CD14-positive monocyte (primary cell): ENCODE measurements at regions not wholly inside any gene's neighbourhood (a gene's known extent, or its start where the extent isn't known, plus 50 kb on each side); places are given as distances from the start of the nearest gene placed in this dataset.

Experiments
- DNase-seq, 3 donors: peaks; one replicate each; pipeline ENCODE4 v3.0.0-alpha.2; 2011 to 2022
- H2AFZ ChIP-seq: 2 replicates; pipeline ENCODE4 v1.6.0; 2012; ENCODE audit warnings: mild to moderate bottlenecking, low read depth, low read length, inconsistent platforms; ENCODE audit not compliant: insufficient read depth, poor library complexity, severe bottlenecking
- H3K27ac ChIP-seq, 2 donors: 1 replicate in 1 of 2; 2 replicates in 1 of 2; pipeline ENCODE4 v1.5.1; 2012 to 2013; ENCODE audit warnings: low read length in 2 of 2, control low read depth in 1 of 2, inconsistent platforms in 1 of 2, low read depth in 1 of 2, mild to moderate bottlenecking in 1 of 2
- H3K27me3 ChIP-seq, 2 donors: one replicate each; pipeline versions ENCODE4 v1.6.0 to v1.6.1; 2011 to 2013; ENCODE audit warnings: low read length in 2 of 2; ENCODE audit not compliant: control insufficient read depth in 2 of 2, insufficient read depth in 2 of 2
- H3K36me3 ChIP-seq, 2 donors: replicated peaks in 1 of 2; 1 replicate in 1 of 2; 2 replicates in 1 of 2; pipeline versions ENCODE4 v1.5.1 to v1.6.1; 2012 to 2013; ENCODE audit warnings: low read length in 2 of 2, control low read depth in 1 of 2, inconsistent platforms in 1 of 2, mild to moderate bottlenecking in 1 of 2; ENCODE audit not compliant: insufficient read depth in 2 of 2, control insufficient read depth in 1 of 2
- H3K4me1 ChIP-seq, 2 donors: 1 replicate in 1 of 2; 2 replicates in 1 of 2; pipeline versions ENCODE4 v1.5.1 to v1.6.1; 2012 to 2013; ENCODE audit warnings: low read length in 2 of 2, control low read depth in 1 of 2, inconsistent platforms in 1 of 2, mild to moderate bottlenecking in 1 of 2, moderate library complexity in 1 of 2; ENCODE audit not compliant: insufficient read depth in 2 of 2, control insufficient read depth in 1 of 2
- H3K4me2 ChIP-seq: replicated peaks from 2 replicates; pipeline ENCODE3; 2012; ENCODE audit warnings: low read length, moderate library complexity, mild to moderate bottlenecking; ENCODE audit not compliant: poor library complexity, severe bottlenecking; ENCODE audit errors: extremely low read depth
- H3K4me3 ChIP-seq, 3 experiments: fragments of 200-600 bp in 1 of 3; sonication (generic) in 1 of 3; replicated peaks in 1 of 3; 1 replicate in 2 of 3; 2 replicates in 1 of 3; pipeline ENCODE4 v1.5.1; 2011 to 2013; ENCODE audit warnings: low read length in 3 of 3, mild to moderate bottlenecking in 3 of 3, control low read depth in 2 of 3, low read depth in 2 of 3, inconsistent platforms in 1 of 3, moderate library complexity in 1 of 3
- H3K79me2 ChIP-seq: 2 replicates; pipeline ENCODE4 v1.6.0; 2012; ENCODE audit warnings: mild to moderate bottlenecking, control low read depth, inconsistent platforms, low read length, moderate library complexity; ENCODE audit not compliant: insufficient read depth
- H3K9ac ChIP-seq: 2 replicates; pipeline ENCODE4 v1.6.0; 2017; ENCODE audit warnings: low read length, mild to moderate bottlenecking; ENCODE audit not compliant: insufficient read depth, poor library complexity, severe bottlenecking
- H3K9me3 ChIP-seq, 2 donors: replicated peaks in 1 of 2; 1 replicate in 1 of 2; 2 replicates in 1 of 2; pipeline versions ENCODE4 v1.5.1 to v1.6.1; 2012 to 2013; ENCODE audit warnings: low read length in 2 of 2, control low read depth in 1 of 2; ENCODE audit not compliant: control insufficient read depth in 1 of 2, insufficient read depth in 1 of 2
- H4K20me1 ChIP-seq: 2 replicates; pipeline ENCODE4 v1.6.0; 2012; ENCODE audit warnings: mild to moderate bottlenecking, low read length, control low read depth, moderate library complexity; ENCODE audit not compliant: insufficient read depth
- H3K27ac Mint-ChIP-seq, 7 donors: one replicate each; pipeline ENCODE4 v1.8.0; 2020; ENCODE audit warnings: mild to moderate bottlenecking in 7 of 7, mixed read lengths in 7 of 7, moderate library complexity in 6 of 7, inconsistent platforms in 2 of 7
- H3K27me3 Mint-ChIP-seq, 3 donors: one replicate each; pipeline ENCODE4 v1.8.0; 2021 to 2022; ENCODE audit warnings: low read depth in 3 of 3, mild to moderate bottlenecking in 3 of 3, mixed read lengths in 3 of 3, moderate library complexity in 3 of 3, inconsistent platforms in 1 of 3
- H3K36me3 Mint-ChIP-seq, 2 donors: one replicate each; pipeline ENCODE4 v1.8.0; 2020; ENCODE audit warnings: mixed read lengths in 2 of 2, inconsistent platforms in 1 of 2, mild to moderate bottlenecking in 1 of 2
- H3K4me1 Mint-ChIP-seq: one replicate; pipeline ENCODE4 v1.8.0; 2020; ENCODE audit warnings: mild to moderate bottlenecking, mixed read lengths
- H3K4me3 Mint-ChIP-seq, 2 donors: one replicate each; pipeline ENCODE4 v1.8.0; 2020; ENCODE audit warnings: mild to moderate bottlenecking in 2 of 2, mixed read lengths in 2 of 2, moderate library complexity in 1 of 2
- H3K9me3 Mint-ChIP-seq, 7 donors: one replicate each; pipeline ENCODE4 v1.8.0; 2020 to 2022; ENCODE audit warnings: mixed read lengths in 7 of 7, mild to moderate bottlenecking in 6 of 7, moderate library complexity in 6 of 7, inconsistent platforms in 2 of 7
- CTCF ChIP-seq: fragments of 200-600 bp; IDR thresholded peaks from one replicate; pipeline ENCODE4 v1.8.0; 2022; ENCODE audit warnings: antibody characterized with exemption, mild to moderate bottlenecking
- WGBS: methylation state at CpG from one replicate; pipeline ENCODE4 v1.1.5; 2013; ENCODE audit warnings: missing lambda C conversion rate; ENCODE audit not compliant: insufficient coverage; 5-methylcytosine and 5-hydroxymethylcytosine counted together
- intact Hi-C, 2 donors: fragments of 100-400 bp; cut with micrococcal nuclease; formaldehyde crosslinking; loops; one replicate each; pipeline versions ENCODE4 v1.15.0 to v1.15.1; 2023

- no peaks in the 10 kb centered on the region for H4K20me1 ChIP-seq
- intact Hi-C loops: no loop called here
- H3K4me2 ChIP-seq: no peak overlapping the region
Measured at GRCh38 chr11:82003024-82003423, 730.6 kb downstream of the FAM181B start.

GRCh38 chr11:81995889-81996288 lies 737.8 kb downstream of the FAM181B start:
- peaks cover 4 to 14% of the 10 kb centered on the region in 2 donors for H3K9me3 ChIP-seq
- no peak overlapping the region for H3K27ac ChIP-seq
- Mint-ChIP-seq H3K9me3 (peaks cover 0 to 17% (median 2%) of the 10 kb centered on the region in 7 donors), H3K36me3 (no peaks in the 10 kb centered on the region), H3K4me3 (no peak overlapping the region), H3K27ac (no peak overlapping the region), H3K27me3 (no peaks in the 10 kb centered on the region), H3K4me1 (no peaks in the 10 kb centered on the region)
- H3K36me3 ChIP-seq: no peaks in the 10 kb centered on the region
- no peak overlapping the region for H3K4me2 ChIP-seq
- H2AFZ ChIP-seq: no peak overlapping the region
- H3K9ac ChIP-seq: no peak overlapping the region
- no peaks in the 10 kb centered on the region for H3K27me3 ChIP-seq
- DNase-seq: no peak
- no peak for TF ChIP-seq CTCF
- no peaks in the 10 kb centered on the region for H3K79me2 ChIP-seq
- no peak overlapping the region for H3K4me3 ChIP-seq
- H3K4me1 ChIP-seq: no peaks in the 10 kb centered on the region
- H4K20me1 ChIP-seq: no peaks in the 10 kb centered on the region
- 82% methylated on average over 8 of the region's 8 CpGs for WGBS
- intact Hi-C loops: no loop called here

More at GRCh38 chr11:82003024-82003423, 730.6 kb downstream of the FAM181B start:
- no peak overlapping the region for H2AFZ ChIP-seq
- H3K27me3 ChIP-seq: no peaks in the 10 kb centered on the region
- Mint-ChIP-seq H3K36me3 (no peaks in the 10 kb centered on the region), H3K27me3 (no peaks in the 10 kb centered on the region), H3K4me1 (no peaks in the 10 kb centered on the region), H3K9me3 (peaks cover 0 to 12% (median 6%) of the 10 kb centered on the region in 7 donors), H3K27ac (no peak overlapping the region), H3K4me3 (no peak overlapping the region)
- WGBS: 80% methylated on average over 5 of the region's 8 CpGs
- no peaks in the 10 kb centered on the region for H3K36me3 ChIP-seq
- H3K4me3 ChIP-seq: no peak overlapping the region
- no peak overlapping the region for H3K27ac ChIP-seq
- H3K9me3 ChIP-seq: peaks cover 4 to 23% of the 10 kb centered on the region in 2 donors
- TF ChIP-seq CTCF: no peak
- no peak for DNase-seq
- H3K79me2 ChIP-seq: no peaks in the 10 kb centered on the region
- no peaks in the 10 kb centered on the region for H3K4me1 ChIP-seq
- no peak overlapping the region for H3K9ac ChIP-seq
